ENCODE measurements at regions not wholly inside any gene's neighbourhood (a gene's known extent, or its start where the extent isn't known, plus 50 kb on each side); places are given as distances from the start of the nearest gene placed in this dataset.

GRCh38 chr2:128528133-128528532 lies 209.5 kb upstream of the HS6ST1 start:
- TF ChIP-seq CTCF (IDR thresholded peaks at IDR 0.05; ENCODE audit: low read depth, low read length, poor library complexity, severe bottlenecking) (no peak), EZH2phosphoT487 (IDR thresholded peaks at IDR 0.05; ENCODE audit: borderline replicate concordance, low read length) (no peak)

Measured in DOHH2 (cell line).